ENCODE measurements at regions not wholly inside any gene's neighbourhood (a gene's known extent, or its start where the extent isn't known, plus 50 kb on each side); places are given as distances from the start of the nearest gene placed in this dataset.
A peak's percentile ranks its signal among the peaks of the same experiment; 100 is the strongest.

- peak; percentile 28; the same call in 1 of the 2 replicates for TF ChIP-seq ZNF687 (CRISPR knock-in tag; IDR thresholded peaks at IDR 0.05)
- no peak for TF ChIP-seq DBP (CRISPR knock-in tag; IDR thresholded peaks at IDR 0.05; ENCODE audit: not compliant biosample characterization)
- TF ChIP-seq BRD4 (CRISPR knock-in tag; IDR thresholded peaks at IDR 0.05) = no peak
- no peak for TF ChIP-seq ATRX (CRISPR knock-in tag; IDR thresholded peaks at IDR 0.05; ENCODE audit: borderline replicate concordance)
- TF ChIP-seq BCL3 (CRISPR knock-in tag; IDR thresholded peaks at IDR 0.05) = no peak
- no peak for TF ChIP-seq ATF5 (CRISPR knock-in tag; IDR thresholded peaks at IDR 0.05; ENCODE audit: low read depth)
- TF ChIP-seq DMAP1 (CRISPR knock-in tag; IDR thresholded peaks at IDR 0.05) = no peak
- no peak for TF ChIP-seq EED (CRISPR knock-in tag; IDR thresholded peaks at IDR 0.05)
These were observed 168.5 kb upstream of the IRF2BP2 start (continued) for GRCh38 chr1:234778221-234779159.
